CD4-positive, alpha-beta T cell treated with Interleukin-6 for 4 hours (primary cell): ENCODE measurements at regions not wholly inside any gene's neighbourhood (a gene's known extent, or its start where the extent isn't known, plus 50 kb on each side); places are given as distances from the start of the nearest gene placed in this dataset.

Experiments
- DNase-seq: peaks from one replicate; pipeline ENCODE4 v3.0.0-alpha.2; 2020; ENCODE audit warnings: mixed read lengths

DNA sequence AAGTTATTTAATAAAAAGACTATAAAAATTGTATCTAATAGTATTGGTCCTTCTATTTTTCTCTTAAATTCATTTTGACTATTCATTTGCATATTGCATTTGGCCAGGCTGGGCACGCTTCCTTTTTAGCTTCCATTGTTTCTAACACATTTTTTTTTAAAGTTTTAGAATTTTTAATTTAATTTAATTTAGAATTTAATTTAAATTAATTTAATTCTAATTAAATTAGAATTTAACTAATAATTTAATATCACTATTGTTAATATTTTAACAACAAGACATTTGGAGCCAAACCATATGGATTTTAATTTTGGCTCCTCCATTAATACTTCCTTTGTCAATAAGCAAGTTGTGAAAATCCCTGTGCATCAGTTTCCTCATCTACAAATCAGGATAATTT, 856.9 kb upstream of the SEL1L start:
- no peak for DNase-seq

GRCh38 chr14:82394916-82395315, 861.3 kb upstream of the SEL1L start:
- no peak for DNase-seq

GRCh38 chr14:82398256-82398655, 864.6 kb upstream of the SEL1L start:
- no peak for DNase-seq

DNA sequence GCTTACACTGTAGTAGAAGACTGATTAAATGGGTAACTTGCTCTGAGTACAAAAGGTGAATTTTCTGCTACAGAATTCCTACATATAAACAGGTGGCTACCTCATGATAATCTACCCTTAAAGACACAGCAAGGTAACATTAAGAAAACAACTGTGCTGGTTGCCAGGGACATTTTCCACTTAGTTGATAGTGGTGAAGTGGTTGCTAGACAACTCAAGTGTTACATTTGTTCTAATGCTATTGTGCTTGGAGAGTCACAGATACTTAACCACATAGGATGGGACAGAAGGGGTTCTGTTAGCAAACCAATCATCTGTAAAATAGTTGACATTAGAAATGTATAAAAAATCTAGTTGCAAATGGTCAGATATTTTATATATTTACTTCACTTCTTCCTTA, 870.3 kb upstream of the SEL1L start:
- DNase-seq = no peak

- no peak for DNase-seq
Measured at GRCh38 chr14:82410064-82410463, 876.4 kb upstream of the SEL1L start.

DNA sequence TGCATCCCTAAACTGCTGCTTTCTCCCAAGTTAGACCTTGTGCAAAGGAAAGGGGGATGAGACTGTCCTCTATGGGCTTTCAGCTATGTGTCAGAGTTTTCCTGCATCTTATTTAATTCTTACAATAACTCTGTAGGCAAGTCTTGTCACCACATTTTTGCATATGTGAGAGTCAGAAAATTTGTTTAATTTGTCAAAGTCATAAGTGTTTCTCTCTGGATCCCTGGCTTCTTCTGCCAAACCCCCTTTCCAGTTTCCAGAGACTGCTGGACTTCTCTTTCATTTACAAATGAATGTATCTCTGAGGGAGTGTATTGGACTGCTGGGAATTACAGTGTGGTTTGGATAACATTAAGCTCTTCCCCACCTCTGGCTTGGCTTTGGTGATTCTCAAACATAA, 877.6 kb upstream of the SEL1L start:
- no peak for DNase-seq

GRCh38 chr14:82412545-82412944, 878.9 kb upstream of the SEL1L start:
- DNase-seq = no peak

- DNase-seq = no peak
Measured at GRCh38 chr14:82414853-82415539, 881.3 kb upstream of the SEL1L start.

- DNase-seq = no peak
Measured at GRCh38 chr14:82419933-82420332, 886.3 kb upstream of the SEL1L start.

DNA sequence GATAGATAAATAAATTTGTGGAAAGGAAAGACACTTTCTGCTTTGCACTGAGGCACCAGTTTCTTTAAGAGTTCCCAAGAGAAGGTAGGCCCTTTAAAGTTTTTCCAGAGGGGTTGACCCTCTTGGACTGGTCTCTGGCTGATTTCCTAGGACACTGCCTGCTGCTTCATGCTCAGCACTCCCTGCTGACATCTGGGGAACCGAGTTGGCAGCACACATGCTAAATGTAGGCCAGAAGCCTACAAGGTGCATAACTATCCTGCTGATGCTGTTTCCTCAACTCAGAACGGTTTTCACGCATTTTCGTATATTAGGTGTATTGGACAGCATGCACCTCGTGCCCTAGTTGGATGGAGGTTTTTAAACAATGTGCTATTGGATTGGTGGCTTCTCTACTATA, 887.2 kb upstream of the SEL1L start:
- DNase-seq = no peak

DNA sequence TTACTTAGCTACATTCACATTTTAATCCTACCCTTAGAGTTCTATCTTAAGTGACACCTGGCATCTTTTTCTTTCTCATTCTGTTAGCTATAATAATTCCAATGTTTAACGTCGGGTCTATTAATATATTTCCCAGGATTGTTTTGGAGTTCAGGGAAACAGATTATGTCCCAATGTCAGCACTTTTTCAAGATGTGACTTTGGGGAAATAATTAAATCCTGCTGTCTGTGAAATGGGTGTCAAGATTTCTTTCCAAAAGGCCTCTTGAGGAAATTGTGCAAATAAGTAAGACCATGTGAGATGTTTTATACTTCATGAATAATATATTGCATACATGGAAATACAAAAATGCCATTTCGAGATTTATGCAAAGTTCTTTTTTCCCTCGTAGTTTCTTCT, 887.6 kb upstream of the SEL1L start:
- DNase-seq = no peak

DNA sequence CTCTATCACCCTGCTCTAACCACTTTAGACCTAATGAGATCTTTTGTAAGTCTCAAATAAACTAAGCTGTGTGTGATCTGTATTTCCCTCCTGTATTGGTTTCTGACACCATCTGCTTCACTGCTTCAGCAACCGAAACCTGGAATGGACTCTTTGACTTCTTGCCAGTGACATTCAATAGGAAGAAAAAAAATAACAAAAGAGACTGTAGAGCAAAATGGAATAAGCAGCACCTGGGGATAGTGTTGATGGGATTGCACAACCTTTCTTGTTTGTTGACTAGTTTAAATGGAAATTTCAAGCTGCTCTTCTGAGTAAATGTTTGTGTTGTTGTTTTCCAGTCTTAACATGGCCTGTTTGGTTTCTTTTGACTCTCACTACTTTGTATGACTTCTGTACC, 888.6 kb upstream of the SEL1L start:
- no peak for DNase-seq

GRCh38 chr14:82425261-82425660, 891.6 kb upstream of the SEL1L start:
- no peak for DNase-seq

GRCh38 chr14:82431031-82431430, 897.4 kb upstream of the SEL1L start:
- DNase-seq = no peak

GRCh38 chr14:82432301-82433105, 898.9 kb upstream of the SEL1L start:
- no peak for DNase-seq

DNA sequence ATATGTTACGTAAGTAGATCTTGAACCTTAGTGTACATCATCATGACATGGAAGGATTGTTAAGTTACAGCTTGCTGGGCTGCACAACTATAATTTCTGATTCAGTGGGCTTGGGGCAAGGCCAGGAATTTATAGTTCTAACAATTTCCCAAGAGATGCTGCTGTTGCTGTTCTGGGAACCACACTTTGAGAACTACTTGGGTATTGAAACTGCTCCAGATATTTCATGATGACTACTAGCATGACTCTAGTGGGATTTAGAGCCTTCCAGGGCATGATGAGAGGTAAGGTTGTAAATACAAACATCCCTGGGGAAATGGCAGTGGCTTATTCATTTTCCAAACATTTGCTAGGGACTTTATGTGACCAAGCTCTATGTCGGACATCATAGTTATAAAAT, 904.8 kb upstream of the SEL1L start:
- DNase-seq = no peak

DNA sequence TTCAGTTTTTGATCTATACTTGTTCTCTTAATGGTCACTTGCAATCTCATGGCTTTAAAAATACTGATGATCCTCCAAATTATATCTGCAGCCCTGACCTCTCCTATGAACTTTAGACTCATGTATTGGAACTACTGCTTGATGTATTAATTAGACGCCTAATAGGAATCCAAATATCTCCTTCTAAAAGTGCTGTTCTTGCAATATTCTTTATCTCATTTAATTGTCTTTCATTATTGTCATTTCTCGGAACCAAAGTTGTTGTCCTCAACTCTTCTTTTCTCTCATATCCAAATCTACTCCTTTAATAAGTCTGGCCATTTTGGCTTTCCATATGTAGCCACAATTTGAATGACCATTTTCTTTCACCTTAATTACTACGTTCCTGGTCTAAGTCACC, 907.6 kb upstream of the SEL1L start:
- DNase-seq = no peak

- no peak for DNase-seq
Measured at GRCh38 chr14:82445810-82446570, 912.3 kb upstream of the SEL1L start.

DNA sequence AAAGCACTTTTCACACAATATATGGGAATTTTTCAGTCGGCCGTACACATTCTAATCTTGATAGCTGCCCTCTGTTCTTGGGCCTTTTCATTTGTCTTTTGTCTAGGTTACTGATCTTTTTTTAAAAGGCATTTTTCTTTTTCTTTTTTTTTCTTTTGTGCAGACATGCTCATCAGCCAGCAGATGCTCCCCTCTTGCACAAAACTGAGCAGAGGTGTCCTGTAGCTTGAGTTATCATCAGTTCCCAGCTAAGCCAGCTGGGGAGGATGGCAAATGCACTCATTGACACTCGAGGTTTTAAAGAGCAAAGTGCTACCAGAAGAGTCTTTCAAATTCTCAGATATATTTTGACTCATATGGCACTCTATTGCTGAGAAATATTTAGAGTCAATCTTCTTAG, 913.9 kb upstream of the SEL1L start:
- DNase-seq = no peak

DNA sequence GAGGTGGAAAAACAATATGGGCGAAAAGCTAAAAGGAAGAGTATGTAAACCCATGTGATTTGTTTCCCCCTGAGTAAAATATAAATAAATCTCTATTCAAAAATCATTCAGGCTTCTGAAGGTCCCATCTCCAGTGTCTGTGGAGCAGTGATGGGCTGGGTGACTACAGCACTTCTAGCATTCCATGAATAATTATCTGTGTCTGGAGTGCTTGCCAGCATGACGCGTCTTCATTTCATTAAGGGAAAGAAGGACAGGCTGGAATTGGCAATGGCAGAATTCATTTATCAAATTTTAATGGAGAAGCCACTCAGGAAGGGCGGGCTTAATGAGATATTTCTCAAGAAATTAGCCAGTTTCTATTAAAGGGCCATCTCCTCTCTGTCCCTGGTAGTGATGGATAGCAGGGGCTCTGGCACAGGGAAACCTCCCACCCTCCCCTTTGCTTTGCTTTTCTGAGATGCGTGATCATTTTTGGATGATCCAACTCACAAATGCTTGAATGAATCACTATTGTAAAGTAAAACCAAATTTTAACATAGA, 916.3 kb upstream of the SEL1L start:
- no peak for DNase-seq

DNA sequence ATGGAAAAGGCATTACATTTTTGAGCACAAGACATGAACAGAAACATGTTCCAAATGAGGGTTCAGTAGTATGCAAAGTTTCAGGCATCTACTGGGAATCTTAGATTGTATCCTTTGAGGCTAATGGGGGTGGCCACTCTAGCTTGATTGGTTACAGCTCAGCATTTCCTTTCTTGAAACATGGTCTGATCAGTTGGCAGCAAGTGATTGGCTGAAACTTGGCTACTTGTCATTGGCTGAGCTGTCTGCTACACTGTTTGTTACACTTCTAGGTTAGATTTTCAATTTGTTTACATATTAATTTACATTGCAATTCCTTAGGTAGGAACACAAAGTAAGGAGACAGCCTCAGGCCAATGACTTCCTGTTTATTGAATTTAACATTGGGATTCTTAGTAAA, 918.0 kb upstream of the SEL1L start:
- DNase-seq = no peak

DNA sequence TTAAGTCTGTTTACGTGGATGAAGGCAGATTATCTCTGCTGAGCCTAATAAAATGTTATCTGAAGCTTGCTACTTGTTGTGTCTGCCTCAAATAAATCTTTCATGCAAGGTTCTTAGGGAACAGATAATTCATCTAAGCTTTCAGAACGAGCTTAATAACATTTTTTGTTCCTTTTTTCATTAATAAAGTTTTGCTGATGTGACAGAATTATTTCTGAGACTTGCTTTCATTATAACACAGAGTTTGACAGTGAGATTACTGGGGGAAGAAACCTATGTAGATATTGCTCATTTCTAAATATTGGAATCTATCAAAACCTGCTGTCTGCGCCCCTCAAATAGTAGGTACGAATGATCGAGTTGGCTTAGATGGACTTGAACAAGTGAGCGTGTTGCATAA, 948.7 kb upstream of the SEL1L start:
- DNase-seq = no peak

DNA sequence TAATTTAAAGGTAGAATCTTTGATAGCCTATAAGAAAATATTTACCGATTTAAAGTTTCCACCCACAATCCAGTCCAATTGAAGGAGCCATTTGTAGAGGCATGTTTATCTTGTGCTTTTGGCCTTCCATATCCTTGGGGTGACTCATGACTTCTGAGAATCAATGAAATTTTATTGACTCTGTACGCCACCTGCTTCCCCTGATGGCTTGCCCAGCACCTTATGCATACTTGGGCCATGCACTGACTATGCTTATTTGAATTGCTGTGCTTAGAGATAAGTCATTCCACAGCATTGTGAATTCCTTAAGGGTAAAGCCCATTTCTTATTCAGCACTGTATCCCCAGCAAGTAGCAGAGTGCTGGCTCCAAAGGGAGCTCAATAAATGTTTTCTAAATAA, 954.8 kb upstream of the SEL1L start:
- no peak for DNase-seq

DNA sequence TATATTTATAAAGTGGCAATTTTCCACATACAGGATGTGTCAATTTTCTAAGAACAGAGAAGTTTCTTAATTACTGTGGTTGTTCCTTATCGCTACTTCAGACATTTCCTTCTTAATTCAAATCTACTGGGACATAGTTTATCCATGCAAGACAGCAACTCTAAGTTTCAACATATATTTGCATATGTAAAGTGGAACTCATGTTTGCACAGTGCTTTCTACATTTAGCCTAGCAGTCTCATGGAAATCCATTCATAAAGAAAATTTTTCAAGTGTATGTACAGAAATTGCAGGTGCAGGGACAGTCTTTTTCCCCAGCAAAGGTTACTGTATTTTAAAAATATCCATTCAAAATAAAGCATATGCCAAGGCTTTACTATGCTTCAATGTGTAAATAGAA, 956.7 kb upstream of the SEL1L start:
- DNase-seq = no peak
